ENCODE measurements at regions not wholly inside any gene's neighbourhood (a gene's known extent, or its start where the extent isn't known, plus 50 kb on each side); places are given as distances from the start of the nearest gene placed in this dataset.
"Not testable (repeated sequence)": the region's sequence is repeated elsewhere in the genome, so short reads cannot be mapped to it uniquely, and the experiment has no call there.

GRCh38 chr5:165030971-165031370 lies 1525.6 kb downstream of the MAT2B start:
- Mint-ChIP-seq H3K4me3 (no peak overlapping the region), H3K9me3 (no peaks in the 10 kb centered on the region), H3K36me3 (ENCODE audit: low read depth) (no peaks in the 10 kb centered on the region), H3K27me3 (no peaks in the 10 kb centered on the region), H3K4me1 (ENCODE audit: low read depth) (no peaks in the 10 kb centered on the region), H3K27ac (no peak overlapping the region)
- intact Hi-C loops (cut with micrococcal nuclease), result no loop called here

- no peaks in the 10 kb centered on the region for H3K9me3 Mint-ChIP-seq
- intact Hi-C loops (cut with micrococcal nuclease), result no loop called here
- no peaks in the 10 kb centered on the region for H3K4me1 Mint-ChIP-seq (ENCODE audit: low read depth)
- H3K36me3 Mint-ChIP-seq (ENCODE audit: low read depth), result no peaks in the 10 kb centered on the region
- H3K4me3 Mint-ChIP-seq, result no peak overlapping the region
- H3K27ac Mint-ChIP-seq, result no peak overlapping the region
- H3K27me3 Mint-ChIP-seq, result no peaks in the 10 kb centered on the region
Observed at GRCh38 chr5:165031371-165031770, 1526.0 kb downstream of the MAT2B start.

GRCh38 chr5:165035520-165035919 lies 1530.1 kb downstream of the MAT2B start:
- Mint-ChIP-seq H3K36me3 (ENCODE audit: low read depth) (no peaks in the 10 kb centered on the region), H3K27me3 (no peaks in the 10 kb centered on the region), H3K4me3 (no peak overlapping the region), H3K4me1 (ENCODE audit: low read depth) (no peaks in the 10 kb centered on the region), H3K27ac (no peak overlapping the region), H3K9me3 (no peaks in the 10 kb centered on the region)
- intact Hi-C loops (cut with micrococcal nuclease), result no loop called here

- H3K9me3 Mint-ChIP-seq, result peaks cover 28% of the 10 kb centered on the region
- H3K36me3 Mint-ChIP-seq (ENCODE audit: low read depth), result no peaks in the 10 kb centered on the region
- no peak overlapping the region for H3K4me3 Mint-ChIP-seq
- no peaks in the 10 kb centered on the region for H3K4me1 Mint-ChIP-seq (ENCODE audit: low read depth)
- no peaks in the 10 kb centered on the region for H3K27me3 Mint-ChIP-seq
- H3K27ac Mint-ChIP-seq, result no peak overlapping the region
- intact Hi-C loops (cut with micrococcal nuclease), result no loop called here
Observed at GRCh38 chr5:165039748-165040147, 1534.3 kb downstream of the MAT2B start.

GRCh38 chr5:165045941-165046340 lies 1540.5 kb downstream of the MAT2B start:
- H3K4me1 Mint-ChIP-seq (ENCODE audit: low read depth); H3K27me3 Mint-ChIP-seq; intact Hi-C loops (cut with micrococcal nuclease); H3K27ac Mint-ChIP-seq; H3K4me3 Mint-ChIP-seq; H3K36me3 Mint-ChIP-seq (ENCODE audit: low read depth): not testable (repeated sequence)
- H3K9me3 Mint-ChIP-seq, result peaks cover 37% of the 10 kb centered on the region

- Mint-ChIP-seq H3K36me3 (ENCODE audit: low read depth) (no peaks in the 10 kb centered on the region), H3K4me1 (ENCODE audit: low read depth) (no peaks in the 10 kb centered on the region), H3K27me3 (no peaks in the 10 kb centered on the region), H3K9me3 (peaks cover 28% of the 10 kb centered on the region), H3K27ac (no peak overlapping the region), H3K4me3 (no peak overlapping the region)
- intact Hi-C loops (cut with micrococcal nuclease), result no loop called here
Observed at GRCh38 chr5:165055476-165055875, 1550.1 kb downstream of the MAT2B start.

- Mint-ChIP-seq H3K27me3 (no peaks in the 10 kb centered on the region), H3K4me1 (ENCODE audit: low read depth) (no peaks in the 10 kb centered on the region), H3K27ac (no peak overlapping the region), H3K36me3 (ENCODE audit: low read depth) (no peaks in the 10 kb centered on the region), H3K9me3 (peaks cover 28% of the 10 kb centered on the region), H3K4me3 (no peak overlapping the region)
- intact Hi-C loops (cut with micrococcal nuclease), result no loop called here
Observed at GRCh38 chr5:165057145-165057544, 1551.7 kb downstream of the MAT2B start.

- Mint-ChIP-seq H3K27ac (no peak overlapping the region), H3K27me3 (no peaks in the 10 kb centered on the region), H3K36me3 (ENCODE audit: low read depth) (no peaks in the 10 kb centered on the region), H3K4me1 (ENCODE audit: low read depth) (no peaks in the 10 kb centered on the region), H3K9me3 (peaks cover 24% of the 10 kb centered on the region), H3K4me3 (no peak overlapping the region)
- intact Hi-C loops (cut with micrococcal nuclease), result no loop called here
Observed at GRCh38 chr5:165066751-165067385, 1561.4 kb downstream of the MAT2B start.

- Mint-ChIP-seq H3K4me1 (ENCODE audit: low read depth) (no peaks in the 10 kb centered on the region), H3K9me3 (peaks cover 56% of the 10 kb centered on the region), H3K27me3 (no peaks in the 10 kb centered on the region), H3K4me3 (no peak overlapping the region), H3K36me3 (ENCODE audit: low read depth) (no peaks in the 10 kb centered on the region), H3K27ac (no peak overlapping the region)
- intact Hi-C loops (cut with micrococcal nuclease), result no loop called here
Observed at GRCh38 chr5:165076686-165077085, 1571.3 kb downstream of the MAT2B start.

GRCh38 chr5:165079389-165079788 lies 1574.0 kb downstream of the MAT2B start:
- intact Hi-C loops (cut with micrococcal nuclease), result no loop called here
- Mint-ChIP-seq H3K27me3 (no peaks in the 10 kb centered on the region), H3K4me3 (no peak overlapping the region), H3K36me3 (ENCODE audit: low read depth) (no peaks in the 10 kb centered on the region), H3K9me3 (peaks cover 28% of the 10 kb centered on the region), H3K4me1 (ENCODE audit: low read depth) (no peaks in the 10 kb centered on the region), H3K27ac (no peak overlapping the region)

- Mint-ChIP-seq H3K36me3 (ENCODE audit: low read depth) (no peaks in the 10 kb centered on the region), H3K9me3 (peaks cover under 1% of the 10 kb centered on the region), H3K4me3 (no peak overlapping the region), H3K27me3 (no peaks in the 10 kb centered on the region), H3K27ac (no peak overlapping the region), H3K4me1 (ENCODE audit: low read depth) (no peaks in the 10 kb centered on the region)
- intact Hi-C loops (cut with micrococcal nuclease), result no loop called here
Observed at GRCh38 chr5:165083394-165083793, 1578.0 kb downstream of the MAT2B start.

GRCh38 chr5:165086465-165086864 lies 1581.0 kb downstream of the MAT2B start:
- intact Hi-C loops (cut with micrococcal nuclease), result no loop called here
- H3K36me3 Mint-ChIP-seq (ENCODE audit: low read depth), result no peaks in the 10 kb centered on the region

GRCh38 chr5:165094782-165095181 lies 1589.4 kb downstream of the MAT2B start:
- no peaks in the 10 kb centered on the region for H3K27me3 Mint-ChIP-seq
- no peak overlapping the region for H3K4me3 Mint-ChIP-seq
- no peaks in the 10 kb centered on the region for H3K36me3 Mint-ChIP-seq (ENCODE audit: low read depth)
- H3K27ac Mint-ChIP-seq, result no peak overlapping the region
- peaks cover 36% of the 10 kb centered on the region for H3K9me3 Mint-ChIP-seq
- intact Hi-C loops (cut with micrococcal nuclease), result no loop called here
- H3K4me1 Mint-ChIP-seq (ENCODE audit: low read depth), result no peaks in the 10 kb centered on the region

More at GRCh38 chr5:165086465-165086864, 1581.0 kb downstream of the MAT2B start:
- H3K9me3 Mint-ChIP-seq, result no peaks in the 10 kb centered on the region
- no peaks in the 10 kb centered on the region for H3K27me3 Mint-ChIP-seq
- no peak overlapping the region for H3K4me3 Mint-ChIP-seq
- H3K4me1 Mint-ChIP-seq (ENCODE audit: low read depth), result no peaks in the 10 kb centered on the region
- no peak overlapping the region for H3K27ac Mint-ChIP-seq

GRCh38 chr5:165101709-165102108 lies 1596.3 kb downstream of the MAT2B start:
- Mint-ChIP-seq H3K36me3 (ENCODE audit: low read depth) (no peaks in the 10 kb centered on the region), H3K9me3 (peaks cover 50% of the 10 kb centered on the region), H3K27ac (no peak overlapping the region), H3K4me1 (ENCODE audit: low read depth) (no peaks in the 10 kb centered on the region), H3K27me3 (no peaks in the 10 kb centered on the region), H3K4me3 (no peak overlapping the region)
- intact Hi-C loops (cut with micrococcal nuclease), result no loop called here

GRCh38 chr5:165104611-165105010 lies 1599.2 kb downstream of the MAT2B start:
- Mint-ChIP-seq H3K4me3 (no peak overlapping the region), H3K27me3 (no peaks in the 10 kb centered on the region), H3K27ac (no peak overlapping the region), H3K9me3 (peaks cover 22% of the 10 kb centered on the region), H3K4me1 (ENCODE audit: low read depth) (no peaks in the 10 kb centered on the region), H3K36me3 (ENCODE audit: low read depth) (no peaks in the 10 kb centered on the region)
- intact Hi-C loops (cut with micrococcal nuclease), result no loop called here

Measured in dendritic cell treated with granulocyte-macrophage colony-stimulating factor and Interleukin-4, amounts not matched to agents 40 ng/mL and 50 ng/mL, for 4 days (primary cell).